ENCODE measurements at regions not wholly inside any gene's neighbourhood (a gene's known extent, or its start where the extent isn't known, plus 50 kb on each side); places are given as distances from the start of the nearest gene placed in this dataset.

DNA sequence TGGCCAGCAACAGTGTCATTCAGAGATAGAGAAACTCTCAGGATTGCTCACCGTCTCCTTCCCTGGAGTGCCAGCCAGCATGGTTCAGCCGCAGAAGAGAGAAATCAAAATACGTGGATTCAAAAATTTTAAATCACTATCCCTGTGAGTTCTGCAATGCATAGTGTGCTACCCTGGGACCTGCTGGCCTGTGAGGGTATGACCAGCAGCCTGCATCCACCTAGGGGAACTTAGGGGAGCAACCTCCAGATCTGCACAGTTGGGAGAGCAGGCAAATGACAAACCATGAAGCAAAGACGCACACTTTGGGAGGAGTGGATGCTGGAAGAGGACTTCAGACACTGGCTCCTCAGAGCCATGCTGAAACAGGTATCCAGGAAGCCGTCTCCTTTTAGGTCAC, 639.3 kb downstream of the TNS3 start:
- Histone ChIP-seq H3K36me3 (ENCODE audit: control insufficient read depth in 4 of 4, insufficient read depth in 3 of 4, low read depth in 1 of 4, low read length in 3 of 4) (no peaks in the 10 kb centered on the region), H3K27me3 (ENCODE audit: control insufficient read depth in 4 of 4, insufficient read depth in 4 of 4, low read length in 3 of 4) (no peaks in the 10 kb centered on the region), H3K27ac (ENCODE audit: low read depth in 1 of 2, low read length in 2 of 2) (no peak overlapping the region), H3K4me1 (ENCODE audit: control insufficient read depth in 4 of 4, insufficient read depth in 4 of 4, low read length in 3 of 4) (no peaks in the 10 kb centered on the region), H3K9me3 (ENCODE audit: control insufficient read depth in 4 of 4, low read length in 3 of 4) (no peaks in the 10 kb centered on the region), H3K4me3 (ENCODE audit: low read depth in 1 of 3, low read length in 3 of 3) (no peak overlapping the region), H3K9ac (ENCODE audit: low read depth in 1 of 2, low read length in 2 of 2) (no peak overlapping the region)
- DNase-seq (ENCODE audit: low spot score) = no peak
- TF ChIP-seq, protein P1, sequence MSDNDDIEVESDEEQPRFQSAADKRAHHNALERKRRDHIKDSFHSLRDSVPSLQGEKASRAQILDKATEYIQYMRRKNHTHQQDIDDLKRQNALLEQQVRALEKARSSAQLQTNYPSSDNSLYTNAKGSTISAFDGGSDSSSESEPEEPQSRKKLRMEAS (IDR thresholded peaks at IDR 0.05) = no peak
- TF ChIP-seq JUND (IDR thresholded peaks at IDR 0.05) (no peak), FOXA1 (IDR thresholded peaks at IDR 0.05) (no peak), FOXA2 (IDR thresholded peaks at IDR 0.05) (no peak)
- WGBS = 95% methylated on average over 5 of the region's 5 CpGs

DNA sequence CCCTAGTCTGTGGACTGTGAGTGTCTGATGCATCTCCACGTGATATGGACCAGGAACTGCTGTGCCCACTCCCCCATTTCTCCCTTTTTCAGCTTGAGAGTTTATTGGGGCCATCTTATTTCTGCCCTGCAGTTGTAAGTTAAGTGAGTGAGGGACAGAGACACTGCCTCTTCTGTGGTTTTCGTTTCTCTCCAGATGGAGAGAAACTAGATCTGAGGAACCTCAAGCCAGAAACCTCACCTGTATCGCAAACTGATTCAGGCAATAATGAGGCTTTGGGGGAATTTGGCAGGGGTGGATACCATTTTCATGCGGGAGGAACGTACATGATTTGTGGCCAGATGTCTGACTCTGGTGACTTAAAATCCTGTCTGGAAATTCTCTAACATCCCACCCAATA, 641.7 kb downstream of the TNS3 start:
- WGBS = 85% methylated on average over 5 of the region's 5 CpGs

More for the DNA sequence above, 641.7 kb downstream of the TNS3 start:
- TF ChIP-seq RAD21 (IDR thresholded peaks at IDR 0.05) (no peak), EGR1 (IDR thresholded peaks at IDR 0.05; ENCODE audit: low read depth in 2 of 2) (no peak), JUND (IDR thresholded peaks at IDR 0.05) (no peak), HNF4A (conservative IDR thresholded peaks at IDR 0.05) (no peak), FOXA1 (IDR thresholded peaks at IDR 0.05) (no peak), HNF4G (IDR thresholded peaks at IDR 0.05) (no peak), GABPA (IDR thresholded peaks at IDR 0.05 in 1 of 2, conservative IDR thresholded peaks at IDR 0.05 in 1 of 2) (no peak)
- TF ChIP-seq, protein P2, sequence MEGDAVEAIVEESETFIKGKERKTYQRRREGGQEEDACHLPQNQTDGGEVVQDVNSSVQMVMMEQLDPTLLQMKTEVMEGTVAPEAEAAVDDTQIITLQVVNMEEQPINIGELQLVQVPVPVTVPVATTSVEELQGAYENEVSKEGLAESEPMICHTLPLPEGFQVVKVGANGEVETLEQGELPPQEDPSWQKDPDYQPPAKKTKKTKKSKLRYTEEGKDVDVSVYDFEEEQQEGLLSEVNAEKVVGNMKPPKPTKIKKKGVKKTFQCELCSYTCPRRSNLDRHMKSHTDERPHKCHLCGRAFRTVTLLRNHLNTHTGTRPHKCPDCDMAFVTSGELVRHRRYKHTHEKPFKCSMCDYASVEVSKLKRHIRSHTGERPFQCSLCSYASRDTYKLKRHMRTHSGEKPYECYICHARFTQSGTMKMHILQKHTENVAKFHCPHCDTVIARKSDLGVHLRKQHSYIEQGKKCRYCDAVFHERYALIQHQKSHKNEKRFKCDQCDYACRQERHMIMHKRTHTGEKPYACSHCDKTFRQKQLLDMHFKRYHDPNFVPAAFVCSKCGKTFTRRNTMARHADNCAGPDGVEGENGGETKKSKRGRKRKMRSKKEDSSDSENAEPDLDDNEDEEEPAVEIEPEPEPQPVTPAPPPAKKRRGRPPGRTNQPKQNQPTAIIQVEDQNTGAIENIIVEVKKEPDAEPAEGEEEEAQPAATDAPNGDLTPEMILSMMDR (IDR thresholded peaks at IDR 0.05; ENCODE audit: low read depth, low read length, missing input control) = no peak
- TF ChIP-seq, protein P3, sequence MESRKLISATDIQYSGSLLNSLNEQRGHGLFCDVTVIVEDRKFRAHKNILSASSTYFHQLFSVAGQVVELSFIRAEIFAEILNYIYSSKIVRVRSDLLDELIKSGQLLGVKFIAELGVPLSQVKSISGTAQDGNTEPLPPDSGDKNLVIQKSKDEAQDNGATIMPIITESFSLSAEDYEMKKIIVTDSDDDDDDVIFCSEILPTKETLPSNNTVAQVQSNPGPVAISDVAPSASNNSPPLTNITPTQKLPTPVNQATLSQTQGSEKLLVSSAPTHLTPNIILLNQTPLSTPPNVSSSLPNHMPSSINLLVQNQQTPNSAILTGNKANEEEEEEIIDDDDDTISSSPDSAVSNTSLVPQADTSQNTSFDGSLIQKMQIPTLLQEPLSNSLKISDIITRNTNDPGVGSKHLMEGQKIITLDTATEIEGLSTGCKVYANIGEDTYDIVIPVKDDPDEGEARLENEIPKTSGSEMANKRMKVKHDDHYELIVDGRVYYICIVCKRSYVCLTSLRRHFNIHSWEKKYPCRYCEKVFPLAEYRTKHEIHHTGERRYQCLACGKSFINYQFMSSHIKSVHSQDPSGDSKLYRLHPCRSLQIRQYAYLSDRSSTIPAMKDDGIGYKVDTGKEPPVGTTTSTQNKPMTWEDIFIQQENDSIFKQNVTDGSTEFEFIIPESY (IDR thresholded peaks at IDR 0.05) = no peak
- TF ChIP-seq, protein P4, sequence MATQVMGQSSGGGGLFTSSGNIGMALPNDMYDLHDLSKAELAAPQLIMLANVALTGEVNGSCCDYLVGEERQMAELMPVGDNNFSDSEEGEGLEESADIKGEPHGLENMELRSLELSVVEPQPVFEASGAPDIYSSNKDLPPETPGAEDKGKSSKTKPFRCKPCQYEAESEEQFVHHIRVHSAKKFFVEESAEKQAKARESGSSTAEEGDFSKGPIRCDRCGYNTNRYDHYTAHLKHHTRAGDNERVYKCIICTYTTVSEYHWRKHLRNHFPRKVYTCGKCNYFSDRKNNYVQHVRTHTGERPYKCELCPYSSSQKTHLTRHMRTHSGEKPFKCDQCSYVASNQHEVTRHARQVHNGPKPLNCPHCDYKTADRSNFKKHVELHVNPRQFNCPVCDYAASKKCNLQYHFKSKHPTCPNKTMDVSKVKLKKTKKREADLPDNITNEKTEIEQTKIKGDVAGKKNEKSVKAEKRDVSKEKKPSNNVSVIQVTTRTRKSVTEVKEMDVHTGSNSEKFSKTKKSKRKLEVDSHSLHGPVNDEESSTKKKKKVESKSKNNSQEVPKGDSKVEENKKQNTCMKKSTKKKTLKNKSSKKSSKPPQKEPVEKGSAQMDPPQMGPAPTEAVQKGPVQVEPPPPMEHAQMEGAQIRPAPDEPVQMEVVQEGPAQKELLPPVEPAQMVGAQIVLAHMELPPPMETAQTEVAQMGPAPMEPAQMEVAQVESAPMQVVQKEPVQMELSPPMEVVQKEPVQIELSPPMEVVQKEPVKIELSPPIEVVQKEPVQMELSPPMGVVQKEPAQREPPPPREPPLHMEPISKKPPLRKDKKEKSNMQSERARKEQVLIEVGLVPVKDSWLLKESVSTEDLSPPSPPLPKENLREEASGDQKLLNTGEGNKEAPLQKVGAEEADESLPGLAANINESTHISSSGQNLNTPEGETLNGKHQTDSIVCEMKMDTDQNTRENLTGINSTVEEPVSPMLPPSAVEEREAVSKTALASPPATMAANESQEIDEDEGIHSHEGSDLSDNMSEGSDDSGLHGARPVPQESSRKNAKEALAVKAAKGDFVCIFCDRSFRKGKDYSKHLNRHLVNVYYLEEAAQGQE (IDR thresholded peaks at IDR 0.05) = no peak
- no peaks in the 10 kb centered on the region for H3K27me3 ChIP-seq (ENCODE audit: control insufficient read depth in 4 of 4, insufficient read depth in 4 of 4, low read length in 3 of 4)
- H3K4me3 ChIP-seq (ENCODE audit: low read depth in 1 of 3, low read length in 3 of 3) = no peak overlapping the region
- no peaks in the 10 kb centered on the region for H3K9me3 ChIP-seq (ENCODE audit: control insufficient read depth in 4 of 4, low read length in 3 of 4)
- DNase-seq (ENCODE audit: low spot score) = no peak
- no peaks in the 10 kb centered on the region for H3K36me3 ChIP-seq (ENCODE audit: control insufficient read depth in 4 of 4, insufficient read depth in 3 of 4, low read depth in 1 of 4, low read length in 3 of 4)
- no peak overlapping the region for H3K27ac ChIP-seq (ENCODE audit: low read depth in 1 of 2, low read length in 2 of 2)
- H3K4me1 ChIP-seq (ENCODE audit: control insufficient read depth in 4 of 4, insufficient read depth in 4 of 4, low read length in 3 of 4) = no peaks in the 10 kb centered on the region
- no peak overlapping the region for H3K9ac ChIP-seq (ENCODE audit: low read depth in 1 of 2, low read length in 2 of 2)

Data from liver (tissue), 8 donors.